GM04504 (cell line): ENCODE measurements at regions not wholly inside any gene's neighbourhood (a gene's known extent, or its start where the extent isn't known, plus 50 kb on each side); places are given as distances from the start of the nearest gene placed in this dataset.

ENCODE experiments used
- DNase-seq: peaks from one replicate; pipeline ENCODE4 v3.0.0-alpha.2; 2012; ENCODE audit warnings: low read depth

DNA sequence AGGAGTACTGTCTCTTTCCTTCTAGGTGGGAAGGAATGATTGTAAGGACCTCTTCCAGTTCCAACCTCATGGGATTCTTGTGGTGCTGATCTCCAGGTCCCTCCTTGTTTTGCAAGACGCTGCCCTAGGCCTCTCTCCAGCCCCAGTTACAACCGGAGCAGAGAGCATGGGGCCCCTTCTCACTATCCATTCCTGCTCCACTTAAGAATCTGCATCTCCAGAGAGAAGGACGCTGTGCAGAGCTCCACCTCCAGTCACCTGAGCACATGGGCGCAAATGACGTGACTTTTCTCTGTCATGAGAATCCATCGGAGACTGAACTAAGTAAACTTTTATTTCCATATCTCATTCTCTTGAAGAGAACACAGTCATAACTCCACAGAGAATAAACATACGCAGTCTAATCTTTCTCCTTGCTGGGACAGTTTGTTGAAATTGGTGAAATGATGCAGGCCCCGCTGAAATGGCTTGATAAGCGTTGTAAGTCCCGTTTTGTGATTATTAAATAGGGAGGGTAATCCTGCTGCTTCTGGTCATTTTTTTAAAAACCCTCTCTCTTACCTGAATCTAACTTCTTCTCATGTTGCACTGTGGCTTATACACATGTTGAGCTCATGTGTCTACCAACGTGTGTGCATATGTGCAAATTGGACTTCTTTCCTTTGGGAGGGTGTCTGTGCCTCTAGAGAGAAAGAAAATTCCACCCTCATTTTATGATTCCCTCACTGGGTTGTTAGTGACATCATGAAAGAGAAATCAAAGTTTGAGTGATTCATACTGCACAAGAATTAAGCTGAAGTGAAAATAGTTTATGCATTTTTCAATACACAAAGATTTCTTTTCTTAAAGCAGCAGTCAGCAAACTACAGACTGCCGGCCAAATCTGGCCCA is 133.2 kb upstream of the TBX20 start:
- DNase-seq, result no peak

DNA sequence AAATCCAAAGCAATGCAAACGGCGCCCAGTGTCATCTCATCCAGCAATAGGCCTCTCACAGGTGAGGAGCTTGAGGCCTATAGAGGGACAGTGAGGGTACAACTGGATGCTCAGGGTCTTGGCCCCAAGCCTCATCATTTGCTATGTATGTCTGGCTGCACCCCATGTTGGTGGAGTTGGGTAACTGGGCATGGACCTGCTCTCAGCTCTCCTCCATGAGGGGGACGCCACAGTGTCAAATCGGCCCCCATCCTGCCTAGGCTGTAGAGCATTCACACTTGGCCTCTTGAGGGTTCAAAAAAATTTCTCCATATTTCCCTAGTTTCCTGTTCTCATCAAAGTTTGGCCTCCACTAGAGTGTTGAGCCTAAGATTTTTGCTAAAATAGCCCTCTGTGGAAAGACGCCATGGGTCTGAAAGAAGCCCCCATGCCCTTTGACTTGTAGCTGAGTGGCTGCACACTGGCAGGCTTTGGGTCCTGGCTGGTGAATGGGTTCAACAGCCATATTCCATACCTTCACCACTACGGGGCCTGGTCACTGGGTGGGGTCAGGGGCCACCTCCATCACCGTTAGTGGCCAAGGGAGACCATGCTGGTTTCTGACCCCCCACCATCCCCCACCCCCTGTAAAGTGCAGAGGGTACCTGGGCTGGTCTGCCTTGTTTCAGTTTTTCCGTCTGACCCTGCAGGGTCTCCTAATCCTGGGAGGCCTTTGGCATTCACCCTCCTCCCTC is 132.3 kb upstream of the TBX20 start:
- DNase-seq, result no peak

GRCh38 chr7:35384761-35385700 is 131.1 kb upstream of the TBX20 start:
- no peak for DNase-seq

- DNase-seq, result no peak
These were observed 126.9 kb upstream of the TBX20 start for GRCh38 chr7:35380739-35381224.

GRCh38 chr7:35379481-35379880 is 125.6 kb upstream of the TBX20 start:
- DNase-seq, result no peak

DNA sequence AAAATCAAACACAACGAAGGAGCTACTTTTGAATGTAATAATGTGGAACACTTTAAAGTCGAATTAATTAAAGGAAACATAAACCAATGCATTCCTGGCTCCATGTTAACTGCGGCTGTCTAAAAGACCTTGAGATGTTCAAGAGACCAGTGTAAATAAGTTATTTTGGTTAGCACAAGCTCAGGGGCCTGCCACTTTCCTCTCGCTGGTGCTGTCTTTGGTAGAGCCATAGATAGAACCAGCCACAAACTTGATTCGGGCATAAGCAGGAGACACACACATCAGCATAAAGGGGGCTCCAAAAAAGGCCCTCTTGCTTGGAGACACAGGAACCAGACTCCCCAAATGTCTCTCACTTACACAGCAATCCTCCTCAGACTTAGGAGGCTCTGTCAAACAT is 121.6 kb upstream of the TBX20 start:
- DNase-seq, result no peak

- DNase-seq, result no peak
These were observed 121.0 kb upstream of the TBX20 start for GRCh38 chr7:35374858-35375257.

- DNase-seq, result no peak
These were observed 117.3 kb upstream of the TBX20 start for GRCh38 chr7:35371221-35371620.

GRCh38 chr7:35370687-35371086 is 116.8 kb upstream of the TBX20 start:
- no peak for DNase-seq

DNA sequence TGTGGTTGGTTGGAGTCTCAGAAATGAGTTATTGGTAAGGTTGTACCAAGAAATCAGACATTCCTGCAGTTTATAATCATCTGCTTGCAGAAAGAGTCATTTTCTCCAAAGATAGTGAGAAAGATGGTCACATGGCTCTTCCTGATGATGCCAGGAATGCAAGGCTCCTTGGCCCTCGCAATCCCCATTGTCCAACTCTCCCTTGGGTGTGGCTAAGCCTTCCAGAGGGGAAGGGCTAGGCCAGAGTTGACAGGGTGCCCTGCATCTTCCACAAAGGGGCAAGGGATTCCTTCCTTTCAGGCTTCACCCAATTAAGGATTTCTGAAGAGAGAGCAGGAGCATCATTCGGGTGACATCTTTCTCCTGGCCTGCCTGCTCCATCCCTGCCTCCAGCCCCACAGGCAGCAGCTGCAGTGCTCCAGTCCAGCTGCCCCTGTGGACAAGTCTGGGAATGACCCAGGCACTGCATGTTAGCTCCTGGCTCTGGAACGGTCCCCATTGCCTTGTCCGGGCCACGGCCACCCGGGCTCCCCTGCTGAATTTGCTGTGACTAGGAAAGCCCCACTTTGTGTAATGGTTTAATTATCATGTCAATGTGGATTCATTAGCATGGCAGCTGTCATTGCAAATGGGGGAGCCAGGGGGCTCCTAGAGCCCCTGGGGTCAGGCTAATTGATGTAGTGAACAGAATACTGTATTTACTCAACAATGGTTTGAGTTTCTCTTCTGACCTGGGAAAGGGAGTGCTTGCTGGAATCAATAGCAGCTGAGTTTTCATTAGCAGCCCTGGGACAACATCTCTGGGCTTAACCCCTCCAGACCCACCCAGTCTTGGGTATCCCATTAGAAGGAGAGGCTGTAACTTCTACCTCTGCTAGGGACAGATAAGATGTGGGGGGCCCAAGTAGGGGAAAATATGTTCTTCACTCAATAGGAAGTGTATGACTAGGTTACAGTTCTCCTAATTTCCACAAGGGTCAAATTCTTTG is 112.6 kb upstream of the TBX20 start:
- no peak for DNase-seq

DNA sequence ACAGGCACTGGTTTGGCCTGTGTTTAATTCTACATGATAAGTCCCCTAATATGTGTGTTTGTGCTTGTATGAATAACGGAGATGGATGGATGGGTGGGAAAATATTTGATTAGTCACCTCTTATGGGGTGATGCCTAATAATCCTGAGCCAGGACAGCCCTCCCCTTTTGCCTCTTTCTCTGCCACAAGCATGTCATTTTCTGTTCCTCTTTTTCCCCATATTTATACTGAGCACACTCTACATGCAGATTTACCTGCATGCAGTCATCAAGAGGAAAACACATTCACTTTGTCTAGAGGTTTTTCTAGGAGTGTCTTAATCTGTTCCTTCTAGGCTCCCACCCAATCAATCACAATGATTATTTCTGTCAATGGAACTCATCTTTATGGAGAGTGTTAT is 111.6 kb upstream of the TBX20 start:
- no peak for DNase-seq

DNA sequence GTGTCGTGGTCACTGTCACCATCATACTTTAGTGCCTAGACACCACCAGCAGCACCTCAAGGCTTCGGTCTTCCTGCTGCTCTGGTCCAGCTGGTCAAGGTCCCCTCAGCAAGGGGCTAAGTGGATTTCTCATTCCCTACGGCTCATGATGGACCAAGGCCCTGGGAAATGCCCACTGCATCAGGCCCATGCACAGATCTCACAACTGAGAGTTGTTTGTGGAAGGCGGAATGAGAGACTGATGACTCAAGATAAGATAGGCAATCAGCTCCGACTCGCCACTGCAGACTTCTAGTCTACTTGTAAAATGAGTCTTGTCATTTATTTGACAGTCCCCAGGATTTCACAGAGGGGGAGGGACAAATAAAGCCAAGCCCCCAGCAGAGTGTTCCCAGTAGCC is 108.4 kb upstream of the TBX20 start:
- no peak for DNase-seq

- DNase-seq, result no peak
These were observed 105.5 kb upstream of the TBX20 start for GRCh38 chr7:35359423-35359822.

GRCh38 chr7:35356495-35356894 is 102.6 kb upstream of the TBX20 start:
- no peak for DNase-seq

- no peak for DNase-seq
These were observed 102.0 kb upstream of the TBX20 start for GRCh38 chr7:35355911-35356310.

GRCh38 chr7:35355199-35355598 is 101.3 kb upstream of the TBX20 start:
- DNase-seq, result no peak

GRCh38 chr7:35353481-35353880 is 99.6 kb upstream of the TBX20 start:
- DNase-seq, result no peak

GRCh38 chr7:35351466-35351865 is 97.6 kb upstream of the TBX20 start:
- DNase-seq, result no peak

DNA sequence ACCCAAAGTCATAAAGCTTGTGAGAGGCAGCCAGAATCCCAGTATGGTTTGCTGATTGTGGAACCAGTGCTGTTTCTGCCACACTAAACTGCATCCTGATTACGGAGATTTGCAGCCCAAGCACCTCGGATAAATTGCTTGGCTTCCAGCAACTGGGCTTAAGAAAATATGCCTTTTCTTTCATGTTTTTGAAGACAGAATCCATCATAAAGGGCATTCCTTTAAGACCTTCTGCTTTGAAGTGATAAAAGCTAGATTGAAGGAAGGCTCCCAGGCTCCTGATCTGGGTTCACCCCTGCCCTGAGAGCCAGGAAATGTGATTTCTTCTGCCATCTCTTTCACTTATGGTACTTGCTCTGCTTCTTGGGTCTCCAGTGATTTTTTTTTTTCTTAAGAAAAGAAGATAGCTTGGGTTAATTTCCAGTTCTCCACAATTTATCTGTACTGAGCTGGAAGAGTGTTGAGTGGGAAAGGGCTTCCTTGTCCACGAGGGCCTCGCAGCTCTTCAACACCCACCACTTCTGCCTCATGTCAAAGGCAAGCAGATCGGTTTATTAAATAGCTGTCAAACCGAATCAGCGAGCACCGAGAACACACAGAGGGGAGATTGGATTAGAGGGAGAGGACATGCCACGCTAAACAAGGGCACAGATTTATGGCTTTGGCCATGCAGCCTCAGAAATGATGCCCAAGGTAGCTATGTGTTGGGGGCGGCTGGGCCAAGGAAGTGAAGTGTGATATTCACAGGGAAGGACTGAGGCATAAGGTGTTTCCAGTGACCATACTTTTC is 94.9 kb upstream of the TBX20 start:
- no peak for DNase-seq

GRCh38 chr7:35342786-35343185 is 88.9 kb upstream of the TBX20 start:
- DNase-seq, result no peak
